HUDEP-2 (cell line): ENCODE measurements at regions not wholly inside any gene's neighbourhood (a gene's known extent, or its start where the extent isn't known, plus 50 kb on each side); places are given as distances from the start of the nearest gene placed in this dataset.
A peak's percentile ranks its signal among the peaks of the same experiment; 100 is the strongest.
"Not testable (repeated sequence)": the region's sequence is repeated elsewhere in the genome, so short reads cannot be mapped to it uniquely, and the experiment has no call there.

Experiments
- DNase-seq, 76 experiments: peaks; one replicate each; lab custom pipeline; 2025; ENCODE audit not compliant: unreplicated experiment in 76 of 76; lab: John Stamatoyannopoulos, UW

GRCh38 chr7:126022452-126022851, 1092.8 kb upstream of the POT1 start:
- DNase-seq, result no peak

- DNase-seq, result no peak
Observed at GRCh38 chr7:126016722-126017121, 1087.1 kb upstream of the POT1 start.

GRCh38 chr7:126005064-126005463, 1075.4 kb upstream of the POT1 start:
- DNase-seq, result no peak

GRCh38 chr7:126001349-126001748, 1071.7 kb upstream of the POT1 start:
- DNase-seq, result no peak

GRCh38 chr7:125984795-125985194, 1055.2 kb upstream of the POT1 start:
- no peak for DNase-seq

GRCh38 chr7:125971656-125972055, 1042.0 kb upstream of the POT1 start:
- DNase-seq, result no peak

- no peak for DNase-seq
Observed at GRCh38 chr7:125966278-125967048, 1036.8 kb upstream of the POT1 start.

GRCh38 chr7:125934955-125935354, 1005.3 kb upstream of the POT1 start:
- DNase-seq, result no peak

GRCh38 chr7:125934539-125934938, 1004.9 kb upstream of the POT1 start:
- DNase-seq, result peak in 6 of 76 experiments; percentile 1 to 17 (median 8)

GRCh38 chr7:125930848-125931247, 1001.2 kb upstream of the POT1 start:
- DNase-seq, result no peak

GRCh38 chr7:125927556-125927955, 997.9 kb upstream of the POT1 start:
- DNase-seq, result no peak

- DNase-seq, result no peak
Observed at GRCh38 chr7:125926621-125927020, 997.0 kb upstream of the POT1 start.

GRCh38 chr7:125924037-125924436, 994.4 kb upstream of the POT1 start:
- no peak for DNase-seq

- not testable (repeated sequence) for DNase-seq
Observed at GRCh38 chr7:125915381-125915948, 985.8 kb upstream of the POT1 start.

GRCh38 chr7:125908711-125909110, 979.1 kb upstream of the POT1 start:
- peak in 8 of 76 experiments; percentile 1 to 25 (median 5) for DNase-seq

- no peak for DNase-seq
Observed at GRCh38 chr7:125899577-125899976, 970.0 kb upstream of the POT1 start.

- no peak for DNase-seq
Observed at GRCh38 chr7:125892434-125892833, 962.8 kb upstream of the POT1 start.

- no peak for DNase-seq
Observed at GRCh38 chr7:125878988-125879387, 949.4 kb upstream of the POT1 start.

GRCh38 chr7:125878235-125878956, 948.8 kb upstream of the POT1 start:
- no peak for DNase-seq

GRCh38 chr7:125877246-125877645, 947.6 kb upstream of the POT1 start:
- DNase-seq, result no peak

- DNase-seq, result no peak
Observed at GRCh38 chr7:125876431-125876830, 946.8 kb upstream of the POT1 start.

- DNase-seq, result no peak
Observed at GRCh38 chr7:125871431-125871830, 941.8 kb upstream of the POT1 start.
